ENCODE measurements at regions not wholly inside any gene's neighbourhood (a gene's known extent, or its start where the extent isn't known, plus 50 kb on each side); places are given as distances from the start of the nearest gene placed in this dataset.

GRCh38 chr4:144531841-144532240, 114.1 kb upstream of the HHIP start:
- TF ChIP-seq CTCF (IDR thresholded peaks at IDR 0.05; ENCODE audit: low read depth, low read length, poor library complexity, severe bottlenecking) (no peak), EZH2phosphoT487 (IDR thresholded peaks at IDR 0.05; ENCODE audit: borderline replicate concordance, low read length) (no peak)
- Histone ChIP-seq H3K4me3 (ENCODE audit: low read length) (no peak overlapping the region), H3K9me2 (replicated peaks; ENCODE audit: control insufficient read depth, low read length) (no peaks in the 10 kb centered on the region), H3K27ac (ENCODE audit: low read depth, low read length) (no peak overlapping the region), H3K36me3 (ENCODE audit: control insufficient read depth, low read length) (no peaks in the 10 kb centered on the region), H3K9me3 (ENCODE audit: control insufficient read depth, insufficient read depth, low read length) (no peaks in the 10 kb centered on the region), H3F3A (ENCODE audit: control insufficient read depth, insufficient read depth) (no peaks in the 10 kb centered on the region), H3K27me3 (ENCODE audit: control insufficient read depth, low read length) (no peaks in the 10 kb centered on the region), H3K4me2 (ENCODE audit: low read length) (no peak overlapping the region), H3K79me2 (ENCODE audit: control insufficient read depth, low read length) (no peaks in the 10 kb centered on the region), H3K4me1 (ENCODE audit: control insufficient read depth, low read length) (no peaks in the 10 kb centered on the region), H4K20me1 (ENCODE audit: control insufficient read depth, insufficient read depth, low read depth, low read length) (no peaks in the 10 kb centered on the region)

- H3K9me3 ChIP-seq (ENCODE audit: control insufficient read depth, insufficient read depth, low read length) = no peaks in the 10 kb centered on the region
- H3K4me1 ChIP-seq (ENCODE audit: control insufficient read depth, low read length) = no peaks in the 10 kb centered on the region
- H3K36me3 ChIP-seq (ENCODE audit: control insufficient read depth, low read length) = no peaks in the 10 kb centered on the region
- no peaks in the 10 kb centered on the region for H3K79me2 ChIP-seq (ENCODE audit: control insufficient read depth, low read length)
- H3K9me2 ChIP-seq (replicated peaks; ENCODE audit: control insufficient read depth, low read length) = no peaks in the 10 kb centered on the region
- H3K4me2 ChIP-seq (ENCODE audit: low read length) = no peak overlapping the region
- TF ChIP-seq CTCF (IDR thresholded peaks at IDR 0.05; ENCODE audit: low read depth, low read length, poor library complexity, severe bottlenecking) = no peak
- TF ChIP-seq EZH2phosphoT487 (IDR thresholded peaks at IDR 0.05; ENCODE audit: borderline replicate concordance, low read length) = no peak
- no peak overlapping the region for H3K27ac ChIP-seq (ENCODE audit: low read depth, low read length)
- no peaks in the 10 kb centered on the region for H3F3A ChIP-seq (ENCODE audit: control insufficient read depth, insufficient read depth)
- no peaks in the 10 kb centered on the region for H3K27me3 ChIP-seq (ENCODE audit: control insufficient read depth, low read length)
- H4K20me1 ChIP-seq (ENCODE audit: control insufficient read depth, insufficient read depth, low read depth, low read length) = no peaks in the 10 kb centered on the region
- no peak overlapping the region for H3K4me3 ChIP-seq (ENCODE audit: low read length)
Measured at GRCh38 chr4:144547678-144548298, 98.2 kb upstream of the HHIP start.

GRCh38 chr4:144556636-144557035, 89.3 kb upstream of the HHIP start:
- Histone ChIP-seq H4K20me1 (ENCODE audit: control insufficient read depth, insufficient read depth, low read depth, low read length) (no peaks in the 10 kb centered on the region), H3F3A (ENCODE audit: control insufficient read depth, insufficient read depth) (no peaks in the 10 kb centered on the region), H3K4me2 (ENCODE audit: low read length) (no peak overlapping the region), H3K79me2 (ENCODE audit: control insufficient read depth, low read length) (no peaks in the 10 kb centered on the region), H3K4me1 (ENCODE audit: control insufficient read depth, low read length) (no peaks in the 10 kb centered on the region), H3K9me3 (ENCODE audit: control insufficient read depth, insufficient read depth, low read length) (no peaks in the 10 kb centered on the region), H3K9me2 (replicated peaks; ENCODE audit: control insufficient read depth, low read length) (no peaks in the 10 kb centered on the region), H3K27me3 (ENCODE audit: control insufficient read depth, low read length) (no peaks in the 10 kb centered on the region), H3K36me3 (ENCODE audit: control insufficient read depth, low read length) (no peaks in the 10 kb centered on the region), H3K4me3 (ENCODE audit: low read length) (no peak overlapping the region), H3K27ac (ENCODE audit: low read depth, low read length) (no peak overlapping the region)
- no peak for TF ChIP-seq EZH2phosphoT487 (IDR thresholded peaks at IDR 0.05; ENCODE audit: borderline replicate concordance, low read length)
- TF ChIP-seq CTCF (IDR thresholded peaks at IDR 0.05; ENCODE audit: low read depth, low read length, poor library complexity, severe bottlenecking) = no peak

Measured in DOHH2 (cell line).